ENCODE measurements at regions not wholly inside any gene's neighbourhood (a gene's known extent, or its start where the extent isn't known, plus 50 kb on each side); places are given as distances from the start of the nearest gene placed in this dataset.

DNA sequence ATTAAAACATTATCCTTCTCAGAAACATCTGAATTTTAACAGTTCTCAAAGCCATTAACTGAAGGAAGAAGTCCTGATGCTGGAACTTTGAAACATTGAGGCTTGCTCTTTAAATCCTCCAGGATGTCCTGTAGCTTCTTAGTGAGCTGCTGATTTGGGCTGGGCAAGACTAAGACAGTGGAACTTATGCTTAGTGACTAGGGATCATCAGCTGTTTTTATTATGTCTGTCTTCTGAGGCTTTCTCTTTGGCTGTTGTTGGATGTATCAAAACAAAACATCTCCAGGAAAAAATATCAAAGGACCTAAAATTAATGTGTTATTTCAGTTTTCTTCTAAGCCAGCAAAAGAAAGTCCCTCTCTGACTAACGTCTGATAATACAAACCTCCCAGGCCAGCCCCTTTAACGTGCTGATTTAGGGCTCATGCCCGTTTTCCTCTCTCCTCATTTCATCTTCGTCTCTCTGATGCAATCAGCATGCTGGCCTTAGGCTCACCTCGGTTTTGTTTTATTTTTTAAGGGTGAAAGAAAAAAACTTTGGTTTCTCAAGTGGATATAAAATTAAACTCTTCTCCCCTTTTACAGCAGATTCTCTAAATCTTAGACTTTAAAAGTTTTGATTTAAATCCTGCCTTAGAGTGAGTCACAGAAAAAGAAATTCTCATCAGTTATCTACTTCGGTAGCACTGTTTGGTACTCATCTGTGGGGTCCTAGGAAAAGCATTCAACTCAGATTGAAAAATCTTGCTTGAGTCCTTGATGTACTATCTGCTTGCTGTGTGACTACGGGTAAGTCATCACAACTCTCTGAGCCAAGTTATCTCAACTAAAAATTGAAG lies 106.2 kb upstream of the CCDC91 start (continued):
- TF ChIP-seq REST (IDR thresholded peaks at IDR 0.05; ENCODE audit: low read depth), result no peak
- TF ChIP-seq SRF (IDR thresholded peaks at IDR 0.05; ENCODE audit: low read depth), result no peak
- TF ChIP-seq EZH2 (IDR thresholded peaks at IDR 0.05), result no peak
- TF ChIP-seq, protein P1, sequence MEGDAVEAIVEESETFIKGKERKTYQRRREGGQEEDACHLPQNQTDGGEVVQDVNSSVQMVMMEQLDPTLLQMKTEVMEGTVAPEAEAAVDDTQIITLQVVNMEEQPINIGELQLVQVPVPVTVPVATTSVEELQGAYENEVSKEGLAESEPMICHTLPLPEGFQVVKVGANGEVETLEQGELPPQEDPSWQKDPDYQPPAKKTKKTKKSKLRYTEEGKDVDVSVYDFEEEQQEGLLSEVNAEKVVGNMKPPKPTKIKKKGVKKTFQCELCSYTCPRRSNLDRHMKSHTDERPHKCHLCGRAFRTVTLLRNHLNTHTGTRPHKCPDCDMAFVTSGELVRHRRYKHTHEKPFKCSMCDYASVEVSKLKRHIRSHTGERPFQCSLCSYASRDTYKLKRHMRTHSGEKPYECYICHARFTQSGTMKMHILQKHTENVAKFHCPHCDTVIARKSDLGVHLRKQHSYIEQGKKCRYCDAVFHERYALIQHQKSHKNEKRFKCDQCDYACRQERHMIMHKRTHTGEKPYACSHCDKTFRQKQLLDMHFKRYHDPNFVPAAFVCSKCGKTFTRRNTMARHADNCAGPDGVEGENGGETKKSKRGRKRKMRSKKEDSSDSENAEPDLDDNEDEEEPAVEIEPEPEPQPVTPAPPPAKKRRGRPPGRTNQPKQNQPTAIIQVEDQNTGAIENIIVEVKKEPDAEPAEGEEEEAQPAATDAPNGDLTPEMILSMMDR (IDR thresholded peaks at IDR 0.05 in 2 of 3, conservative IDR thresholded peaks at IDR 0.05 in 1 of 3; ENCODE audit: borderline replicate concordance in 1 of 3, insufficient read depth in 1 of 3, low read depth in 2 of 3, low read length in 2 of 3), result no peak
- TF ChIP-seq, protein P2, sequence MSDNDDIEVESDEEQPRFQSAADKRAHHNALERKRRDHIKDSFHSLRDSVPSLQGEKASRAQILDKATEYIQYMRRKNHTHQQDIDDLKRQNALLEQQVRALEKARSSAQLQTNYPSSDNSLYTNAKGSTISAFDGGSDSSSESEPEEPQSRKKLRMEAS (IDR thresholded peaks at IDR 0.05), result no peak
- TF ChIP-seq EZH2phosphoT487 (IDR thresholded peaks at IDR 0.05; ENCODE audit: borderline replicate concordance), result no peak
- TF ChIP-seq JUND (IDR thresholded peaks at IDR 0.05), result no peak

All from HCT116 (cell line).